CD4-positive, alpha-beta T cell treated with Interleukin-15 for 4 hours (primary cell): ENCODE measurements at regions not wholly inside any gene's neighbourhood (a gene's known extent, or its start where the extent isn't known, plus 50 kb on each side); places are given as distances from the start of the nearest gene placed in this dataset.
"Not testable (repeated sequence)": the region's sequence is repeated elsewhere in the genome, so short reads cannot be mapped to it uniquely, and the experiment has no call there.

Source experiments
- DNase-seq: peaks from one replicate; pipeline ENCODE4 v3.0.0-alpha.2; 2020; ENCODE audit warnings: low spot score

DNA sequence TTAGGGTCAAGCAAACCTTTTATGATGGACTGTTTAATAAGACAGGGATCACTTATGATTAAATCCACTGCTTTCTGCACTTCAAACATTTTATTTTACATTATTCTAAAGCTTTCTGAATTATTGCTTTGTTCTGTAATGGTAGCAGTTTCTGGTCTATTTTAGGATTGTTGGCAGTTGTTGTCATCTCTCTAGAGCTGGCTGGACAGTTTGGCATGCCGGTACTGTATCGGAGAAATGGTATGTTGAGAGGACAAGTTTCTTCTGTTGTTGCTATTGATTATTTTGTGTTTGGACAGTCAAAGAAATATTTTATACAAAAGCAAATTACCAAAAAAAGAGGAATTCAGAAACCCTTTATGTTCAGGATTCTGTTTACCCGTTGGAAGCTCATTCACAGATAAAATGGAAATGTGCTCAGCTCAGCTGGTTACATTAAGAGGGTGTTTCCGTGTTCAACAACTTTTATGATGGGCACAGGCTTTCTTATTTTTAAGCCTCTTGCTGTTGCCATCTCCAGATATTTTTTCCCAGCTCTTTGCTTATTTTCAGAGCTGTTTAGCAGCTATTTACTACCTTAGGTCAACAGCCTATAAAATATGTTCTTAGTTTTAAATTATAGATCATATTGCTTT is 214.6 kb upstream of the IGFBP7 start:
- no peak for DNase-seq

GRCh38 chr4:57320849-57321248 is 210.7 kb upstream of the IGFBP7 start:
- no peak for DNase-seq

DNA sequence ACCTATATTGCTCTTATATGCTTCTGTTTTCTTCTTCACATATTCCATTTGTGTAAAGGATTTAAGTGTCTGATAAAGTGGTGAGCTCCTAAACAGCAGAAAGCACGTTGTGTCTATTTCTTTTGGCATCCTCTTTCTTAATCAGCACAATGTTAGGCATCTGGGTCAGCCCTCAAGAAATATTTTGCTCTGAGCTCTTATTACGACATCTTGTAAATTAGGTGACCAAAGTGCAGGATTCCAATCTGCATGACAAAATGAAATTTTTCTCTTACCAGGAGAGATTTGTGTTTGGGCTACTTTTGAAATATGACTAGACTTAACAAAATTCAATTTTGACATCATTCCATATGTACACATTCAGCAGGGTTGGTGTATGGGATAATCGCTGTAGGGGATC is 210.0 kb upstream of the IGFBP7 start:
- no peak for DNase-seq

- no peak for DNase-seq
Measured at GRCh38 chr4:57318703-57319102, 208.5 kb upstream of the IGFBP7 start.

DNA sequence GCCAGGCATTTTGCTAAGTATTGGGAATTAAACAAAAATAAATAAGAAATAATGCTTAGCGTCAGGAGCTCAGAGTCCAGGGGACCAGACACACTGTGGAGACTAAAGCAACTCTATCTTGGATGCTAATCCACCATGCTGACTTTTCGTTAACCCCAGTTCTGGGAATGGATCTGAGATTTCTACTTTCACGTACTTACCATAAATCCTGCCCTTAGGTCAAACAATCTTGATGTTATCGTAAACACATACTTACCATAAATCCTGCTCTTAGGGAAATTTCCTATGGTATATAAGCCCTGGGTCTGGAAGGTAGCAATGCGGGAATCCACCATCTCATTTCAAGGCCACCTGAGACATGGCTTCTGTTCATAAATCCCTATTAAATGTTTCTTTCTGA is 204.5 kb upstream of the IGFBP7 start:
- DNase-seq: no peak

- no peak for DNase-seq
Measured at GRCh38 chr4:57312296-57312695, 202.1 kb upstream of the IGFBP7 start.

GRCh38 chr4:57309658-57310057 is 199.5 kb upstream of the IGFBP7 start:
- no peak for DNase-seq

- no peak for DNase-seq
Measured at GRCh38 chr4:57308301-57308700, 198.1 kb upstream of the IGFBP7 start.

GRCh38 chr4:57305836-57306235 is 195.7 kb upstream of the IGFBP7 start:
- no peak for DNase-seq

DNA sequence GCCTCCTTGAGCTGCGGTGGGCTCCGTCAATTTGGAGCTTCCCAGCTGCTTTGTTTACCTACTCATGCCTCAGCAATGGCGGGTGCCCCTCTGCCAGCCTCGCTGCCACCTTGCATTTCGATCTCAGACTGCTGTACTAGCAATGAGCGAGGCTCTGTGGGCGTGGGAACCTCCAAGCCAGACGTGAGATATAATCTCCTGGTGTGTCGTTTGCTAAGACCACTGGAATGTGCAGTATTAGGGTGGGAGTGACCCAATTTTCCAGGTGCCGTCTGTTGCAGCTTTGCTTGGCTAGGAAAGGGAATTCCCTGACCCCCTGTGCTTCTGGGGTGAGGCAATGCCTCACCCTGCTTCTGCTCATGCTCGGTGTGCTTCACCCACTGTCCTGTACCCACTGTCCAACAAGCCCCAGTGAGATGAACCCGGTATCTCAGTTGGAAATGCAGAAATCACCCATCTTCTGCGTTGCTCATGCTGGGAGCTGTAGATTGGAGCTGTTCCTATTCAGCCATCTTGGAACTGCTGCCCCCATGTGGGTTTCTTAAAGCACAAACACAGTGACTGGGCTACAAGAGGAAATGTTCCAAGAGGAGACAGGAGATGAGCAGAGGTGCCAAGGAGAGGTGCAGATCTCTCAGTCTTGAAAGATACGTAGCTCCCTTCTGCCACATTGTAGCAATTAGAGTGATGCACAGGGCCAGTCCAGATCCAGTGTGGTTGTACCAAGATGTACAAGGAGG is 193.0 kb upstream of the IGFBP7 start:
- no peak for DNase-seq

DNA sequence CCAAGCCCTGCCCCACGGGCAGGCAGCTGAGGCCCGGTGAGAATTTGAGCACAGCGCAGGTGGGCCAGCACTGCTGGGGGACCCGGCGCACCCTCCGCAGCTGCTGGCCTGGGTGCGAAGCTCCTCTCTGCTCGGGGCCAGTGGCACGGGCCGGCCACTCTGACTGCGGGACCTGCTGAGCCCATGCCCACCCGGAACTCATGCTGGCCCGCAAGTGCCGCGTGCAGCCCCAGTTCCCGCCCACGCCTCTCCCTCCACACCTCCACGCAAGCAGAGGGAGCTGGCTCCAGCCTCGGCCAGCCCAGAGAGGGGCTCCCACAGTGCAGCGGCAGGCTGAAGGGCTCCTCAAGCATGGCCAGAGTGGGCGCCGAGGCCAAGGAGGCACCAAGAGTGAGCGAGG is 190.1 kb upstream of the IGFBP7 start:
- not testable (repeated sequence) for DNase-seq

GRCh38 chr4:57291911-57292310 is 181.7 kb upstream of the IGFBP7 start:
- no peak for DNase-seq

GRCh38 chr4:57287687-57288604 is 177.8 kb upstream of the IGFBP7 start:
- no peak for DNase-seq

DNA sequence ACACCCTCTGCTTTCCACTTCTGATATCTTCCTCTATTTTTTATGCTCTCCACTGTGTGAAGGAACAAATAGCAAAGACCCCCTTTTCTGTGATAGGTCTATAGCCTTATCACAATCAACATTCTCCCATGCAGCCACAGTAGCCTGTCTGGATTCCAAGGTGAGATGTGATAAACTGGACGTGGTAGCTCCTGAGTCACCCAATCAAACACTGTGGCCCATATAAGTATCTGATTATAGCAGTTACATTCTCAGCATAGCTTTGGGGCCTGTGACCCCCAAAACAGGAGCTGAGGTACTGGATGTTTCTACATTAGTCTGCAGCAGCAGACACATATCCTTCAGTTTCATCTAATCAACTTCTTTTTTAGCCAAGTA is 172.7 kb upstream of the IGFBP7 start:
- no peak for DNase-seq

DNA sequence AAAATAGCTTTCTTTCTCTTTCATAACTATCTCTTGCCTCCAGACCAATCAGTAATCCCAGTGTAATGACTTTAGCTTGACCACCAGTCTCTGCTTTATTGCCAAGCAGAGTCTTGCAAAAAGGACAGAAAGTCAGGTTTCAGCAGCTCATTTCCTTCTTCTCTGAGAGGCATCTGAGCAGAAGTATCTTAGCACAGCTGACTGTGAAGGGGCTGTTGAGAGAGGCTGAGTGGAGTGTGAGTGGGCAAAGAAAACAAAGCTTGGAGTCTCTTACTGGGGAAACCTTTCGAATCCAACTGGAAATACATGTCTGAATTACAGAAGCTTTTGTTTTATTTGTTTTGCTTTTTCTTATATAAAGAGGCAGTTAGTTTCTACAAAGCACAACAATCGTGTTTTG is 170.3 kb upstream of the IGFBP7 start:
- DNase-seq: no peak

- DNase-seq: no peak
Measured at GRCh38 chr4:57278780-57279179, 168.6 kb upstream of the IGFBP7 start.

- no peak for DNase-seq
Measured at GRCh38 chr4:57274082-57274481, 163.9 kb upstream of the IGFBP7 start.

GRCh38 chr4:57270346-57270745 is 160.2 kb upstream of the IGFBP7 start:
- no peak for DNase-seq

- no peak for DNase-seq
Measured at GRCh38 chr4:57265831-57266582, 155.8 kb upstream of the IGFBP7 start.

DNA sequence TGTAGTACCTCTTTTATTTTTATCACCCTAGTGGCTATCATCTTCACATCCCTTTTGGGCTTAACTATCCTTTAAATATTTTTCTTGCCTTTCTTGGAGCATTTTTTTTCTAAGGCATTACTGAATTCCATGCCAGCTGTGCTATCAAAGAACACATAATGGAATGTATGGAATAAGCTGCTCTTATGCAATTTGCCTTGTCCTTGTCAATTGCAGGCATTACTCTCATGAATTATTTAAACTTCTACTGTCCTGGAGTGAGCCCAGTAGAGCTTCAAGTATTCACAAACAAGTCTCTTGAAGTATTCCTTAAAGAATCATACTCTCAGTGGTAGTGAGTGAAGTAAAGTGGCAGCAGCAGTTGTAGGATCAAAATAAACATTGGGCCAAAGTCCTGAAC is 144.6 kb upstream of the IGFBP7 start:
- no peak for DNase-seq

GRCh38 chr4:57249083-57249482 is 138.9 kb upstream of the IGFBP7 start:
- DNase-seq: no peak

DNA sequence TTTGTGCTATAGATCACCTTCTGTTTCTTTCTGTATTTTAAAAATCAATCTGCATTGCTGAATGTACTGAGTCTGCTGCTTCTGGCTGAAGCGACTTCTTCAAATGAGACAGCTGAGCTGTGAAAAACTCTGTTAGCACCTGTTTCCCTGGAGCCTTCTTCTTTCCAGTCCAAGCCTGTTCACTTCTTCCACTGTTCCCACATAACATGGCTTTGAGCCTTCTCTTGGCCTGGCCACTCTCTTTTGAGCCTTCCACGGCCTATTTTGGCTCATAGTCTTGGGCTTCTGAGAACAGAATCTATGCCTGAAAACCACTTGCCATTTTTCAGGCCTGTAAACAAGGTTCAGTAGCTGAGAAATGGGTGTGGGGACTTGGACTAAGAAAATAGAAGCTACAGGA is 132.9 kb upstream of the IGFBP7 start:
- DNase-seq: no peak
